Activated CD4-positive, CD25-positive, alpha-beta regulatory T cell (primary cell): ENCODE measurements at regions not wholly inside any gene's neighbourhood (a gene's known extent, or its start where the extent isn't known, plus 50 kb on each side); places are given as distances from the start of the nearest gene placed in this dataset.

Experiments
- DNase-seq, 4 experiments: peaks; one replicate each; lab custom pipeline; 2025; lab: John Stamatoyannopoulos, UW

DNA sequence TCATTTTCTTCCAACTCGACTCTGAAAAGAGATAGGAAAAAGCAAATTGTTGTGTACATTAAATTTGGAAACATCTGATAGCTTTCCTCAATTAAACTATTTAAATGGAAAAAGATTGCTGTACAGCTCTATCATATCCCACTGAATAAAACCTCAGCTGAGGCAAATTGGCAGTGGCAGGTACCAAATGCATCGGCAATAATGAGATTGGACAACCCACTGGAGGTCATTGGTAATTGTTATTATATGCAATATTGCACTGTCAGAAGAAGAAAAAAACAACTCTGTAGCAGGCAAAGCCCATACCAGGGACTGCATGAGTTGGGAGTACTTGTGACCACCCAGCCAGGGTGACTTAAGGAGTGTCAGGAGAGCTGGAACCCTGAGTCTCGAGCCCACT is 291.6 kb upstream of the SKOR2 start:
- no peak for DNase-seq

- DNase-seq, result no peak
These were observed 291.1 kb upstream of the SKOR2 start for GRCh38 chr18:47542551-47542950.

DNA sequence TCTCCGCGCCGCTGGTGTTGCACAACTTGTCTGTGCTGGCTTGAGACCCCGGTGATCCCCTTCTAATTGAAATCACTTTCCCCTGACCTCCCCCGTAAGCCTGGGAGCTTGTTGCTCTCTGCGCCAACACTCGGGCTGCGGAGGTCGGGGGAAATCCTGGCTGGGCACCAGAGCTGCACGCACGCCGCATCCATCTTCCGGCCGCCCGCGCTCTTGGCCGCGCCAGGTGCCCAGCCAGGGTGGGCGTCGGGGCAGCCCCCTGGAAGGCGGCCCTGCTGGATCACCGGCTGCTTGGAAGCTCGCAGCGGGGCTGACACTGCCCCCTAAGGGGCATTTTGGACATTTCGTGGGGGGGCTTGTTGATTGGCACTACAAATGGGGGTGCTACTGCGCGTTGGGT is 280.3 kb upstream of the SKOR2 start:
- DNase-seq, result no peak

DNA sequence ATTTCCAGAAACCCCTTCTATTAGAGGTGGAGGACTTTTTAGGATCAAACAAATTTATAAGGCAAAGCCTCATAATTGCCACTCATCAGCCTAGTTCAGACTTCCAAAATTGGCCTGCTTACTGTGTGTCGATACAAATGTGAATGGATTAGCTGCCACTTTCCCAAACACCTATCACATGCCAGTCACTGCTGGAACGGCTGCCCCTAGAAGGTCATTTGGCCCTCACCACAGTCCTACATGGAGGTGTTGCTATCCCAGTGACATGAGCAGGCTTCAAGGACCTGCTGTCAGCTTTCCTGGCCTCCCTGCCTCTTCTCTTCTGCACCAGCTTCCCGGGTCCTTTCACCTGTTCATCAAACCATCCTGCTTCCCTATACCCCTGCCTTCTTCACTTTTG is 279.2 kb upstream of the SKOR2 start:
- DNase-seq, result no peak

GRCh38 chr18:47528343-47528742 is 276.9 kb upstream of the SKOR2 start:
- no peak for DNase-seq

- no peak for DNase-seq
These were observed 274.7 kb upstream of the SKOR2 start for GRCh38 chr18:47526147-47526546.

DNA sequence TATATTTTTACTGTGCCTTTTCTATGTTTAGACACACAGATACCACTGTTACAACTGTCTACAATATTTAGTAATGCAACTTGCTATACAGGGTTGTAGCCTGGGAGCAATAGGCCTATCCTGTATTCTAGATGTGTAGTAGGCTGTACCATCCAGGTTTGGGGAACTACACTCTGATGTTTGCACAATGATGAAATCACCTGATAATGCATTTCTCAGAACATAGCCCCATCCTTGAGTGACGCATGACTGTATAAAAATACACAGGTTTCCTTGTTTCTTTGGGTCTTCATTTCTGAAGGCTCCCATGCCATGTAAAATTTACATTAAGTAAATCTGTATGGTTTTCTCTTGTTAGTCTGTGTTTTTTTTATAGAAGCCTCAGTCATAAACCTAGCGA is 270.9 kb upstream of the SKOR2 start:
- DNase-seq, result no peak

DNA sequence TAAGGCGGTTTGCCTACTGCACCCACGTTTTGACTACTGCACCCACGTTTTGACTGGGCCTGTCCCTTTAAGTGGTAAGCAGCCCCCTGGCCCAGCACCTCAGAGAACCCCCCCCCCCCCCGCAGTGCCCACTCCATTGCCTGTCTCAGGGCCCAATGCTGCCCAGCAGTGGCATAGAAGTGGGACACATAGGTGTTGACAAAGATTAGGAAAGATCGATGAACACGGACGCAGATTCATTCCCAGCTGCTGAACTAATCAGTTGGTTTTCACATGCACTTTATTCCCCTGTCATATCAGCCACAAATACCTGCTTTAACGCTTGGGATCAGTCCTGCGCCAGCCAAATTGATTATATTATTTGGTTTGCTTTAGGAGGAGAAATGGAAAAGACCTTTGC is 268.8 kb upstream of the SKOR2 start:
- DNase-seq, result no peak

DNA sequence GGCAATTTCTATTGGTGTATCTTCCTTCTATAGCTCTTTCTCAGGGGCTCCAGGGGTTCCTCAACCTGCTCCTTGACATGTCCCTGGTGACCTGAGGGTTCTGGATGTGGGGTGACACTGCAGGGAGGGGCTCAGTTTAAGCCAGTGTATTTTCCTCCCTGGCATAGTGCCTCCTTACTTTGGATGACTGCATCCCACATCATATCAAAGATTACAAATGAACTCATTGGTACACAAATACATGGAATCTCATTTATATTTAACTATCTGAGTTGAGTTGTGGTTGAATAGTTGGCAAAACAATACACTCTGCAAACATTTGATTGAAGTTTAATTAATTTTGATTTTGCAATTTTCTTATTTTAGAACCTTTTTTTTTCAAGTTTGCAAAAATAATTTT is 268.2 kb upstream of the SKOR2 start:
- no peak for DNase-seq

DNA sequence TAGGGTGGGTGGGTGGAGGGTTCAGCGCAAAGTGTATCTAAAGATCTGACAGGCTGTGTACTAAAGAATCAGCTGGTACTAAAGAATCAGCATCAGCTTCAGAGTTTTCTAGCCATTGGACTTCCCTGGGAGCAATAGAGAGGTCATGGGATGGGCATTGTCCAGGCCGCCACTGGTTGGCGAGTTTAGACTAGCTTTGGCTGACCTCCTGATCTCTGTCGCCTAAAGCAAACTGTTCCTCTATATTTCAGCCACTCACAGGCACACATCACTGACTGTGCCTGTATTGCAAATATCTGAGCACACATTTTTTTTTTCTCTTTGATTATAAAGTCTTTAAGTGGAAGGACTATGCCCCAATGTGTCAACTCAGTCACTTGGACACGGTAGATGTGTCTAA is 267.8 kb upstream of the SKOR2 start:
- DNase-seq, result no peak

GRCh38 chr18:47513614-47514013 is 262.2 kb upstream of the SKOR2 start:
- DNase-seq, result no peak

- no peak for DNase-seq
These were observed 261.4 kb upstream of the SKOR2 start for GRCh38 chr18:47512726-47513435.

GRCh38 chr18:47512056-47512455 is 260.6 kb upstream of the SKOR2 start:
- no peak for DNase-seq

DNA sequence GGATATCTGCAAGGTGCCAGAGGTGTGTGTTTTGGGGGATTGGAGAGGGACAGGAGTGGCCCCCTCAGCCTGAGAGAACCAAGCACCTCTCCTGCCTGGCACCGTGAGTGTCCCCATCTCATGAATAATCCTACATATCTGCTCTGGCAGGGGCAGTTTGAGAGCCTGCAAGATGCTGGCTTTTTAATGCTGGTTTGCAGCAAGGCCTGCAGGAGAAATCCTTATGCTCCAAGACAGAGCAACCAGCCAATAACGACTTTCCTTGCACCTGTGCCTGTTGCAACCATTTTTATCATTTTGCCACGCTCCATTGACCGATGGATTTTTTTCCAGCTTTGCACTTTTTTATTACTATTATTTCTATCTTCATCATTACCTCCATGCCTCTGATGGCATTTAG is 259.4 kb upstream of the SKOR2 start:
- no peak for DNase-seq

DNA sequence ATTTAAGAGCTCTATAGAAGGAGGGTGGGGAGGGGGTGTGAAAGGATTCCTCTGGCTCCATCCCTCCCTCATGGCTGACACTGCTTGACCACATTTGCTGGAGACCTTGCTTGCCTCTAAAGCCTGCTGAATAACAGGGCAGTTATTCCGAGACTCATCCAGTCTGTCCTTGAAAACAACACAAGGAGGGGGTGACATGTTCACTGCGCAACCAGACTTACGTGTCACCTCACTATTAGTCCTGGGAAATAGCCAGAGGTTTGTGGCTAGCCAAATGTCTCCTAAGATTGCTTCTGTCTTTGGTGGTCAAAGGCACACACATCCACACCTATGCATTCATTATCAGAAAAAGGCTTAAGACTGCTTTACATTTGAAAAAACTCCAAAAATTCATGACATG is 256.2 kb upstream of the SKOR2 start:
- no peak for DNase-seq

DNA sequence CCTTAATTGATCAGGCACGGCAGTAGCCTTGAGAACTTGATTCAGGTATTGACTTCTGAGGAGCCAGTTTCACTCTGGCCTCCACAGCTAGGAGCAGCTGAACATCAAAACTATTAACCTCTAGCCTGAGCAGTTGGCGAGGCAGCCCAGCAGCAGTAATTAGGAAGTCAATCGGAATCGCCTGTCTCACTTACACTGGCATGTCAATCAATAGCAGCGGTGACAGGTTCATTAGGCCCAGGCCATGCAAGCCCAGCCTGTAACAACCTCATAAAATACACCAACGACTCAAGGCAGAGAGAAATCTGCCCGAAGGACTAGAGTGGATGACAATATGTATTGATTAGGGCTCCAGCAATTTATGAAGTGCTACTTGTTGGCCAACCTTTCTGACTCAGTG is 255.4 kb upstream of the SKOR2 start:
- no peak for DNase-seq

- DNase-seq, result no peak
These were observed 250.5 kb upstream of the SKOR2 start for GRCh38 chr18:47501946-47502345.

DNA sequence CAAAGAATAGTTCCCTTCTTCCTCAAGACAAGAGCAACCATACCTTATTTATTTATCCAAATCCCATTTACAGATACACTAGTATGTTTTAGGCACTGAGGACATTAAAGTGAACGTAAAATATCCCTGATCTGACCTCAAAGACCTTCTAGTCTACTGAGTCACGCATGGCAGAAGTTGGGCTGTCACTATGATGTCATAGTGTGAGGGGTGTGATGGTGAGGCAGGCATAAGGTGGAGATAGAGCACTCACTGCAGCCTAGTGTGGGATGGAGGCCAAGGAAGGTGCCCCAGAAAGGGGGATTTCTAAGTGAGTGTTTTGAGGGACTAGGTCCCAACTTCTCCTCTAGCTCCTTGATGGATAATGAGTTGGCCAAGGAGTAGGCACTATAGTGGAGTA is 249.5 kb upstream of the SKOR2 start:
- no peak for DNase-seq

DNA sequence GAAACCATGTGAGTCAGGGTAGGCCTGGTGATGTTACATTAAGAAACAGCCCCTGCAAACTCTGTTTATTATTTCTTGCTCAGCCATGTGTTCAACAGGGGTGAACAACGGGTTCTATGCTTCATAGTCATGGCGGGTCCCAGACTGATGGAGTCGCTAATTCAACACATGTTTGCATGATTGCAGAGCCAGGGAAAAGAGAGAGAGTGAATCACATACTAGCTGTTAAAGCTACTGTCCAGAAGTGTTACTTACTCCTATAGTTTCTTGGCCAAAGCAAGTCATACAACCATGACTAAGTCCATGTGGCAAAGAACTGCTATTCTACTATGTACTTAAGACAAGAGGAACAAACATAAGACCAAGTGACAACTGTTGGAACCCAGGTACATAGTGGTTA is 241.2 kb upstream of the SKOR2 start:
- no peak for DNase-seq

GRCh38 chr18:47490882-47491281 is 239.4 kb upstream of the SKOR2 start:
- DNase-seq, result no peak

GRCh38 chr18:47485221-47485797 is 233.8 kb upstream of the SKOR2 start:
- no peak for DNase-seq

GRCh38 chr18:47484068-47484467 is 232.6 kb upstream of the SKOR2 start:
- no peak for DNase-seq

GRCh38 chr18:47480166-47480565 is 228.7 kb upstream of the SKOR2 start:
- DNase-seq, result no peak

DNA sequence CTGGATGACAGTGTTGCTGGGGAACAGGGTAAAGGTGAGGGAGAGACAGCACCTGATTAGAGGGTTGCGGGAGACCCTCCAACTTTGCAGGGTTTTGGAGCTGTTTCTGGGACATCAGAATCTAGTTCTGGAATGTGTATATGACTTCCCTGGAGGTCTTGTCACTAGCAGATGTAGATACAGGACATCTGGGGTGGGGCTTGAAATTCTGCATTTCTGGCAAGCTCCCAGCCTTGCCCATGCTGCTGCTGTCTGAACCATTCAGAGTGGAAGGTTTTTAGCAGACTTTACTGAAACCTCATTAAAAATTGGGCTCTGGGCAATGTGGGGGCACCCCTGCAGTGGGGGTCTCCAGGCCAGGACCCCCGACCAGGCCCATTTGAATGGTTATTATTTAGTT is 220.3 kb upstream of the SKOR2 start:
- no peak for DNase-seq
